Skeletal muscle cell (primary cell): ENCODE measurements at regions not wholly inside any gene's neighbourhood (a gene's known extent, or its start where the extent isn't known, plus 50 kb on each side); places are given as distances from the start of the nearest gene placed in this dataset.

Experiments used
- DNase-seq: peaks from one replicate; pipeline ENCODE4 v3.0.0-alpha.2; 2010; ENCODE audit warnings: low read depth
- H3K4me3 ChIP-seq: 2 replicates; pipeline ENCODE4 v1.5.1; 2011; ENCODE audit warnings: low read depth, mild to moderate bottlenecking, control low read depth, low read length, moderate library complexity

DNA sequence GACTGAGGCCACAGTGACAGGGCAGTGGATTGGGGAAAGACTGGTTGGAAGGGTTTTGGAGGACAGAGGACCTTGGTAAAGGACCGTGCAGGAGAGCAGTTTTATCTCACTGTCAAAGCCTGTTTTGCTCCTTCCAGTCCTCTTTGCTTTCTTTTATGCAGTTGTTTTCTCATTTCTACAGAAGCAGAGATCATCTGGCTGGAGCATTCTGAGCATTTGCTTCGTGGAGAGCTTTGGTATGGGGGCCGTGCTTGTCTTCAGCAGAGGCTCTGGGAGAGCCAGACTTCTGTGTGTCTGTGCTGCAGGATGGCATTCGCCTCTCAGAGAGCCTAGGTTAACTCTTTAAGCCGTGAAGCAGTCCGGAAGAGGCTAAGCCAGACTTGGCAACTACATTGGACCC is 171.8 kb upstream of the TUT7 start:
- no peak overlapping the region for H3K4me3 ChIP-seq
- no peak for DNase-seq

GRCh38 chr9:86525182-86525581 is 171.0 kb upstream of the TUT7 start:
- H3K4me3 ChIP-seq = no peak overlapping the region
- DNase-seq = no peak

DNA sequence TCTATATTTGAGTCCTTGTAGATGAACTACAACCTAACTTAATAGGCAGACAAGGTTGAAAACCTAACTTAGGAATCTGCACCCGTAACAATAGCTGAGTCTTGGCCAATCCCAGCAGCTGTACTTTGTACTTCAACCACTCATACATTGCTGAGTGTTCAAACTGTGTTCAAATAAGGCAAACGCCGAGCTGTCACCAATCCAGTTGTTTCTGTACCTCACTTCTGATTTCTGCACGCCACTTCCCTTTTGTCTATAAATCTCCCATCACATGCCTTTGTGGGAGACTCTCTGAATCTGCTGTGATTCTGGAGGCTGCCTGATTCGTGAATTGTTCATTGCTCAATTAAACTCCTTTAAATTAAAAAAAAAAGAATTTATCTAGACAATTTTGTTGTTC is 167.8 kb upstream of the TUT7 start:
- H3K4me3 ChIP-seq = no peak overlapping the region
- DNase-seq = no peak

DNA sequence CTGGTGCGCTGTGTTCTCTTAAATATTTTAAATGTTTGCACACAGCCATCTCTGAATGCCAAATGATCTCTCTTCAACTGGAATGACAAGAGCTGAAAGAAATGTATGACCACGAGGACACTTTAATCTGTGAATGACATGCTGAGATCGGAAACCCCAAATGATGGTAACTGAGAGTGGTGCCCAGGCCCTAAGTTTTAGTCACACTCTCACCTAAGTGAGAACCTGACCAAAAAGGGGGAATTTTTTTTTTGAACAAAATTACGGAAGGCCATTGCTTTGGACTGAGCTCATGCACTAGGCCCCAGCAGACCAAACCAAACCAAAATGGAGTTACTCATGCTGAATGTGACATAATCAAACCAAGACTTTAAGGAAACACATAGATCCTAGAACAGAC is 167.1 kb upstream of the TUT7 start:
- DNase-seq = no peak
- H3K4me3 ChIP-seq = no peak overlapping the region

GRCh38 chr9:86519066-86519615 is 164.9 kb upstream of the TUT7 start:
- no peak overlapping the region for H3K4me3 ChIP-seq
- DNase-seq = no peak

DNA sequence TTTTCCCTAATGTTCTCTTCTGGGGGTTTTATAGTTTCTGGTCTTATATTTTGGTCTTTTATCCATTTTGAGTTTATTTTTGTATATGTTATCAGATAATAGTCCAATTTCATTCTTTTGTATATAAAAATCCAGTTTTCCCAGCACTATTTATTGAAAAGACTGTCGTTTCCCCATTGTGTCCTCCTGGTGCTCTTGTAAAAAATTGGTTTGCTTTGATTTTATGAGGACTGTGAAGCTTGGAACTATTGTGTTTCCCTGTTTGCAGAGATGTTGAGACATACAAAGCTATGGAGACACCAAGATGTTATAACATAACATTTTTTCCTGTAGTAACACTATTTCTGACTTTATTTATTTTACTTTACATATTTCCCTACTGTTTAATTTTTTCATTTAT is 163.3 kb upstream of the TUT7 start:
- DNase-seq = no peak
- no peak overlapping the region for H3K4me3 ChIP-seq

GRCh38 chr9:86516564-86516963 is 162.4 kb upstream of the TUT7 start:
- DNase-seq = no peak
- H3K4me3 ChIP-seq = no peak overlapping the region

GRCh38 chr9:86515221-86515620 is 161.0 kb upstream of the TUT7 start:
- DNase-seq = no peak

DNA sequence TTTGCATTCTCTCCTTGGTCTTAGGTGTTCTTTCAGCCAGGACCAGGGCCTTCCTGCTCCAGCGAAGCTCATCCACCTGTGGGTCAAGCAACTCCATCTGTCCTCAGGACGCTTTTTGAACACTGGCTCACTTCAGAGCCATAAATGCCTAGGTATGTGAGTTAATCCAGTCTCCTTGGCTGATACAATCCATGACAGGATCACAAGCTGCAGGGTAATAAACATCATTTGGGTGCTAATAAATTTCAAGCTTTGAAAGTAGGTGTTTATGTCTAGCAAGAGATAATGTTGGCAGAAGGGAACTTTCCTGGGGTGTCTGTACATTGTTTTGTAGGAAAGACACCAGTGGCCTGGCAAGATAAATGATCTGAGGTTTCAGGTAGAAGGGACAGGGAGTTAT is 159.2 kb upstream of the TUT7 start:
- H3K4me3 ChIP-seq = no peak overlapping the region
- DNase-seq = no peak

More at GRCh38 chr9:86515221-86515620, 161.0 kb upstream of the TUT7 start:
- H3K4me3 ChIP-seq = no peak overlapping the region

DNA sequence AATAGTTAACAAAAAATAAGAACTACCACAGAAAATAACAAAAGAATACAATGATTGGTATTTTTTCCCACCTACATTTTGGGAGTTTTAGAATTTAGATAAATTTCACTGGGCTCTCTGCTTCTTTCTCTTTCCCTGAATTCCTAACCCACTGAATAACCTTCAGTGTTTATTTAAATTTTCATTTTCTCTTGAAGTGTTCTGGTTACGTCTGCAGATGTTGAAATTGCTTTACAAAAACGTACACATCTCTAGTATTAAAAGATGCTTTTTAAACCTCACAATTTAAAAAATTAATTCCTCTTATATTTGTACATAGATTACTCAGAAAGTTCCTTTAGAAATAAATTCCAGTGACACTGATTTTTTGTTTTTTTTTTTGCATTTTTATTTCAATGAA is 158.7 kb upstream of the TUT7 start:
- DNase-seq = no peak

DNA sequence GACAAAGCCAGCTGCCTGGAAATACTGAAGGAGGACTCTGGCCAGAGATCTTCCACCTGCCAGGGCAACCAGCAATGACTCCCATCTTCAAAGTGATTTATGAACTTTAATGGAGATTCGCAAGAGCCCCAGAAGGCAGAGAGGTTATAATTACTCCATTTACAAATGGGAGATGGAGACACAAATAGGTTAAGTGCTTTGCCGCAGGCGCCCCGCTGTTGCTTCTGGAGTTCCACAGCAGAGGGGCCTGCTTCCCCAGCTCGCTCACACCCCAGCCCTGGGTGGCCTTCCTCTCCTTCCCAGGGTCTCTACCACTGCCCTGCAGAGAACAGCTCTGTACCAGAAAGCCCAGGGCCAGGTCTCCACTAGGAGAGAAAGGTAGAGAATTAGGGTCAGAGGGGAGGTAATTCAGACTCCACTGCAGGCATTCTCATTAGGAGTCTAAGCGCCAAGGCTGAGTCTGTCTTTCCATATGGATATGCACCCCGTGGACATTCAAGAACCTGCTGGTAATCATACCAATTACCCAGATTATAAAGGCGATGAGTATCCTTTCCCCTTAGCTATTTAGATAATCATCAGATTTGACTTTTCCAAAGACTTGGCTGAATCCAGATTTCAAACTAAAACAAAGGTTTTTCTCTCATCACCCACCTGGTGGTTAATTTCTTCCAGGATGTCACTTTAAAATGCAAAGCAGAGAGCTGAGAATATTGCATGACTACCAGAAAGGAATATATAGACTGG is 157.6 kb upstream of the TUT7 start:
- no peak overlapping the region for H3K4me3 ChIP-seq
- no peak for DNase-seq

More for the DNA sequence above, 158.7 kb upstream of the TUT7 start:
- no peak overlapping the region for H3K4me3 ChIP-seq

- DNase-seq = no peak
- H3K4me3 ChIP-seq = no peak overlapping the region
Measured at GRCh38 chr9:86508208-86508903, 154.1 kb upstream of the TUT7 start.

DNA sequence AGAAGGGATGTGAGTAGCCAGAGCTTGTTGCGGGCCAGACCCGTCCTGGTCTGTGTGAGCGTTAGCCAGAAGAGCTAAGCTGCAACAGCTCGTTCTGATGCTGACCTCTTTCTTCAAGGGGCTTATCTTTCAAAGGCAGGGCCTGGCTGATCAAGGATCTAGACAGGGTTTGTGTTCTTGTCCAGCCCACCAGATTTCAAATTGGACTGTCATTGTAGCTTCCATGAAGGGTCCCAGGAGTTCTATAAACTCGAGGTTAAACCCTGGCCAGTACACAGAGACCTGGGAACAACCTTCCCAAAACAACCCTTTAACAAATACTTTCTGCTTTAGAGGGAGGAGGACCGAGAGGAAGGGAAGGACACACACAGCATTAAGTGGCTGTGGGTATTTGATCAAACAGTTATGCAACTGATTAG is 153.0 kb upstream of the TUT7 start:
- no peak overlapping the region for H3K4me3 ChIP-seq
- DNase-seq = no peak

DNA sequence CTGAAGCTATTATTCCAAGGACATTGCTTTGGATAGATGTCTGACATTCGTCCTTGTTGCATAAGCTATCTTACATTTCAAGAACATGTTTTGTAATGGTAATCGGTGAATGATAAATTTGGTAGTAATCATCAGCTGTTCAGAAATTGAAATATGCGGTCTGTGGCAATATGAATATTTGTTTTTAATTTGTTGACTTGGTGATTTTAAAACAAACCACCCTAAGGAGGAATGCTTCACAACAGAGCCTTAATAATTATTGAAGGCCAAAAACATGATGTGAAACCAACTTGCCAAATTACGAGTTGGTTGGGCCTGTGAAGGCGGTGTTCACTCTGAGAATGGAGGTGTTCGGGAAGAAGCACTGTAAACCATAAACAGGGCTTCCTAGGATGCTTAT is 149.7 kb upstream of the TUT7 start:
- no peak overlapping the region for H3K4me3 ChIP-seq

DNA sequence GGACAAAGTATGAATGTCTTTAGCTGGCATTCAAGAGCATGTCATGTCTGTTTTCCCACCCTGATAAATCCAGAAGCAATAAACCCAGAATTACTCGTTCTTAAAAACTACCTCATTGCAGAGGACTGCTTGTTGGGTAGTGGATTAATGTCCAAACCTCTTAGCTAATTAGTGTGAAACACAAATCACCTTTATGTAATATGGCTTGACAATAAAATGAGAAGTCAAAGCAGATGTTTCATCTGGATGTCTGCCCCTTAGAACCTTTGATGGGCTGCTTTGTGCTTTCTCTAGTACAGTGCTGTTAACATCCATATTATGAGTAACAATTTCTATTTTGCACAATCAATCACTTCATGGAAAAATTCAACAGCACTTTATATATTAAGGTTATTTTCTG is 149.1 kb upstream of the TUT7 start:
- DNase-seq = no peak
- no peak overlapping the region for H3K4me3 ChIP-seq

More for the DNA sequence above, 149.7 kb upstream of the TUT7 start:
- DNase-seq = no peak

DNA sequence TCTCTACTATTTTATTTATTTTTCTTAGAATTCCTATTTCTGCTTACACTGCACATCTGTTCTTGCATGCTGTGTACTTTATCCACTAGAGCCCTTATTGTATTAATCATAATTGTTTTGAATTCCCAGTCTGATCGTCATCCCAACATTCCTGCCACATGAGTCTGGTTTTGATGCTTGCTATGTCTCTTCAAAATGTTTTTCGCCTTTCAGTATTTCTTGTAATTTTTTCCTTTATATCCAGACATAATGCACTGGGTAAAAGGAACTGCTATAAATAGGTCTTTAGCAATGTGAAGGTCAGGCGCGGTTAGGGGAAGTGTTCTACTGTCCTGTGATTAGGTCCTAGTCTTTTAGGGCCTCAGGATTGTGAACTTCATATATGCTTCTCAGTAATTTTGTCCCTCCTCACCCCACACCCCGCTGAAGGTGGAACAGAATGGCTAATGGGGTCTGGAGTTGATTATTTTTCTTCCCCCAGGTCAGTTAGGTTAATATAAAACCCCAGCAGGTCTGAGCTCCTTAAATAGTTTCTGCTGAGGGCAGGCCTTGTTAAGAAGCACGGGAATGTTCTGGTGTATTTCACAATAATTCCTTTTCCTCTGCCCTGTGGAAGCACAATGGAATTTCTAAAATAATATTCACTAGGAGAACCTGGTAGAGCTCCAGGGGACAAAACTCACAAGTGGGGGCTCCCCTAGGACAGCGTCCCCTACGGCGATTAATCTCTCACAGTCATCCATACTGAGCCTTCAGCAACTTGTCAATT is 146.6 kb upstream of the TUT7 start:
- DNase-seq = peak; percentile 84
- H3K4me3 ChIP-seq = no peak overlapping the region

GRCh38 chr9:86500031-86500430 is 145.8 kb upstream of the TUT7 start:
- no peak for DNase-seq
- H3K4me3 ChIP-seq = no peak overlapping the region

DNA sequence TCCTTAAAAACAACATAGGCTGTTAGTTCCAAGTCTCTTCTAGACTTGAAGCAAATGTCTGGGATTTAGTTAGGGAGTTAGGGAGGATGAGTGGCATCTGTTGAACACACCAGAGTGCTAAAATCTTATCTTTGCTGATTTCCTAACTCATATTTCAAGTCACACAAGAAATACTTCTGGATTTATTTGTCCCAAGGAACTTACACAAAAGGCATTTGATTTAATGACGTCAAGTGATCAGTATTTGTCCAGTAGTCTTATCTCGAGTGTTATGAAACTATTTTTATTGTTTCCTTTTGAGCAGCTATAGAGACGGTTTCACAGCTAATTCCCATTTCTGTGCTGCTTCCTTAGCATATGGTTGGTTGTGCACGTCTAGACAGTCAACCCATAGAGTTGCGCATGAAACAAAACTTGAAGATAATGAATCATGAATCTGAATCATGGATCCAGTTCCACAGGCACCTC is 140.5 kb upstream of the TUT7 start:
- no peak overlapping the region for H3K4me3 ChIP-seq
- DNase-seq = peak; percentile 38

DNA sequence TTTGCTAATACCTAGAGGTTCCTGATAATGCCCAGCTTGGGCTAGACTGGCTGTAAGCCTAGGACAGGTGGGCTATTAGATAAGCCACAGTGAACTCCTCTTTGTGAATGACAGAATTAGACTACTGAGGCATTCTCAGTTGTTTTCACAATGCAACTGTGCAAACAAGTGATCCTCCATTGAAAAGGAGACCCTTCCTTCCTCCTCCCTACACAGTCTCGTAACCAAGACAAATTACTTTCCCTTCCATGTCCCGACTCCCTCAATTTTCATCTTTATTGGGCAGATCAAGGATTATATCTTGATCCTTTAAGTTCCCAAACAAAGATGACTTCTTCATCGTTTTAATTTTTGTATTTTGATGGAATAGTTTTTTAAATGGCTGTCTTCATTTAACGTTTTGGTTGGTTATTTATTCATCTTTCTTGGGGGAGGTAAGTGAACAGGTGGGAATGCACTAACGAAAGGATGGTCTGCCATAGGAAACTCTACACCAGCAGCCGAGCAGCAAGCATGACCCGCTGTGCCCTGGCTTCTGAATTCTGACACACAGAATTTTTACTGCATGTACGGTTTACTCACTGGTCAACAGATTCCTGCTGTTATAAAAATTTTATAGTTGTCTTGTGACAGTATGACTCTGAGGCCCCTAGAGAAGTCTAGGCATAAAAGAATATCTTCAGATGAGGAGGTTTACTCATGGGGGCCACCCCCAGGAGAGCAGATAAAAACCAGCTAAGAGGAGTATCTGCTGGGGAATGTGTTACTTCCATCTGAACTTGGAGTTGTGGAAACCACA is 137.5 kb upstream of the TUT7 start:
- peak; percentile 27 for DNase-seq
- H3K4me3 ChIP-seq = no peak overlapping the region
